GM12865 (cell line): ENCODE measurements at regions not wholly inside any gene's neighbourhood (a gene's known extent, or its start where the extent isn't known, plus 50 kb on each side); places are given as distances from the start of the nearest gene placed in this dataset.

ENCODE experiments used
- DNase-seq: peaks from one replicate; pipeline ENCODE4 v3.0.0; 2010; ENCODE audit warnings: low read depth
- H3K4me3 ChIP-seq: 2 replicates; pipeline ENCODE4 v1.5.1; 2011; ENCODE audit warnings: mild to moderate bottlenecking, low read depth, low read length, control low read depth
- CTCF ChIP-seq: IDR thresholded peaks from 2 replicates; pipeline ENCODE4 v1.5.1; 2011; ENCODE audit warnings: low read length, control low read depth, low read depth, inconsistent platforms; ENCODE audit not compliant: insufficient read depth; ENCODE audit errors: missing control alignments

- no peak overlapping the region for H3K4me3 ChIP-seq
- no peak for TF ChIP-seq CTCF
- no peak for DNase-seq
Measured at GRCh38 chr1:164477343-164477742, 81.6 kb upstream of the PBX1 start.

- TF ChIP-seq CTCF = no peak
- no peak overlapping the region for H3K4me3 ChIP-seq
- DNase-seq = no peak
Measured at GRCh38 chr1:164479242-164479641, 79.7 kb upstream of the PBX1 start.

GRCh38 chr1:164480285-164480907 is 78.6 kb upstream of the PBX1 start:
- no peak for TF ChIP-seq CTCF
- no peak for DNase-seq
- H3K4me3 ChIP-seq = no peak overlapping the region

GRCh38 chr1:164495905-164496304 is 63.1 kb upstream of the PBX1 start:
- TF ChIP-seq CTCF = no peak
- H3K4me3 ChIP-seq = no peak overlapping the region
- DNase-seq = no peak

GRCh38 chr1:164498792-164499191 is 60.2 kb upstream of the PBX1 start:
- TF ChIP-seq CTCF = no peak
- no peak for DNase-seq
- H3K4me3 ChIP-seq = no peak overlapping the region

- H3K4me3 ChIP-seq = no peak overlapping the region
- no peak for DNase-seq
Measured at GRCh38 chr1:164504749-164505148, 54.2 kb upstream of the PBX1 start.

More at GRCh38 chr1:164504749-164505148, 54.2 kb upstream of the PBX1 start:
- TF ChIP-seq CTCF = no peak
